ENCODE measurements at regions not wholly inside any gene's neighbourhood (a gene's known extent, or its start where the extent isn't known, plus 50 kb on each side); places are given as distances from the start of the nearest gene placed in this dataset.

DNA sequence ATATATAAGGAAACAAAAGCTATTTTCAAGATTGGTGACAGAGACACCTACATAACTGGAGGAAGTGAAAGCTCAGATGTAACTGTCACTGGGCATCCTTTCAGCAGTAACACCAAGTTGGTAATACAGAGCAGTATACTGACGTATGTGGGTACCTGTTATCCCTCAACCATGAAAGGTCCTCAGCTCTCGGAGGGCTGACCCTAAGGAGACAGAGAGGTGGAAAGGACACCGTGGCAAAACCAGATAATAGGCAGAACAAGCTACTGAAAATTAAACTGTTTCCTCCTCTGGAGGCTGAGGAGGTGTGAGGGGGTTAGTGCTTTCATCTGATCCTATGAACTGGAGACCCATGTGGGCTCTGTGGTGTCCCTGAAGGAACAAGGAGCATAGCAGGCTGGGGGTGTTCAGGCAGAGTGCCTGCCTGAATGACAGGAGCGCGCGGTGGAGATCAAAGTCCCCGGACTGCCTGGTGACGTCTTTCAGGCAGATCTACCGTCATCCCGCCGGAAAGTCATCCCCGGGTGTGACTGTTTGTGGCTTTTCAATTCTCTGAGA is 130.2 kb upstream of the FSTL4 start:
- no peak overlapping the region for H3K4me3 ChIP-seq
- intact Hi-C loops (cut with DNase I; ENCODE audit: low total_unique reads), result no loop called here
- no peaks in the 10 kb centered on the region for H3K27me3 ChIP-seq
- no peak for DNase-seq
- TF ChIP-seq, protein P1, sequence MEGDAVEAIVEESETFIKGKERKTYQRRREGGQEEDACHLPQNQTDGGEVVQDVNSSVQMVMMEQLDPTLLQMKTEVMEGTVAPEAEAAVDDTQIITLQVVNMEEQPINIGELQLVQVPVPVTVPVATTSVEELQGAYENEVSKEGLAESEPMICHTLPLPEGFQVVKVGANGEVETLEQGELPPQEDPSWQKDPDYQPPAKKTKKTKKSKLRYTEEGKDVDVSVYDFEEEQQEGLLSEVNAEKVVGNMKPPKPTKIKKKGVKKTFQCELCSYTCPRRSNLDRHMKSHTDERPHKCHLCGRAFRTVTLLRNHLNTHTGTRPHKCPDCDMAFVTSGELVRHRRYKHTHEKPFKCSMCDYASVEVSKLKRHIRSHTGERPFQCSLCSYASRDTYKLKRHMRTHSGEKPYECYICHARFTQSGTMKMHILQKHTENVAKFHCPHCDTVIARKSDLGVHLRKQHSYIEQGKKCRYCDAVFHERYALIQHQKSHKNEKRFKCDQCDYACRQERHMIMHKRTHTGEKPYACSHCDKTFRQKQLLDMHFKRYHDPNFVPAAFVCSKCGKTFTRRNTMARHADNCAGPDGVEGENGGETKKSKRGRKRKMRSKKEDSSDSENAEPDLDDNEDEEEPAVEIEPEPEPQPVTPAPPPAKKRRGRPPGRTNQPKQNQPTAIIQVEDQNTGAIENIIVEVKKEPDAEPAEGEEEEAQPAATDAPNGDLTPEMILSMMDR (IDR thresholded peaks at IDR 0.05), result no peak
- TF ChIP-seq POLR2A (IDR thresholded peaks at IDR 0.05), result no peak
- no peak overlapping the region for H3K27ac ChIP-seq
- H3K9me3 ChIP-seq, result no peaks in the 10 kb centered on the region
- no peaks in the 10 kb centered on the region for H3K36me3 ChIP-seq
- H3K4me1 ChIP-seq, result no peaks in the 10 kb centered on the region

GRCh38 chr5:133741818-133742355 is 129.5 kb upstream of the FSTL4 start:
- Histone ChIP-seq H3K4me1 (no peaks in the 10 kb centered on the region), H3K9me3 (no peaks in the 10 kb centered on the region), H3K27ac (no peak overlapping the region), H3K4me3 (no peak overlapping the region), H3K27me3 (no peaks in the 10 kb centered on the region), H3K36me3 (no peaks in the 10 kb centered on the region)
- no peak for TF ChIP-seq POLR2A (IDR thresholded peaks at IDR 0.05)
- TF ChIP-seq, protein P1 (IDR thresholded peaks at IDR 0.05), result no peak
- no peak for DNase-seq
- intact Hi-C loops (cut with DNase I; ENCODE audit: low total_unique reads), result no loop called here

GRCh38 chr5:133741396-133741795 is 129.1 kb upstream of the FSTL4 start:
- no peaks in the 10 kb centered on the region for H3K27me3 ChIP-seq
- intact Hi-C loops (cut with DNase I; ENCODE audit: low total_unique reads), result no loop called here
- no peak overlapping the region for H3K4me3 ChIP-seq
- H3K36me3 ChIP-seq, result no peaks in the 10 kb centered on the region
- H3K27ac ChIP-seq, result no peak overlapping the region
- DNase-seq, result no peak
- H3K9me3 ChIP-seq, result no peaks in the 10 kb centered on the region
- TF ChIP-seq, protein P1 (IDR thresholded peaks at IDR 0.05), result no peak
- TF ChIP-seq POLR2A (IDR thresholded peaks at IDR 0.05), result no peak
- no peaks in the 10 kb centered on the region for H3K4me1 ChIP-seq

DNA sequence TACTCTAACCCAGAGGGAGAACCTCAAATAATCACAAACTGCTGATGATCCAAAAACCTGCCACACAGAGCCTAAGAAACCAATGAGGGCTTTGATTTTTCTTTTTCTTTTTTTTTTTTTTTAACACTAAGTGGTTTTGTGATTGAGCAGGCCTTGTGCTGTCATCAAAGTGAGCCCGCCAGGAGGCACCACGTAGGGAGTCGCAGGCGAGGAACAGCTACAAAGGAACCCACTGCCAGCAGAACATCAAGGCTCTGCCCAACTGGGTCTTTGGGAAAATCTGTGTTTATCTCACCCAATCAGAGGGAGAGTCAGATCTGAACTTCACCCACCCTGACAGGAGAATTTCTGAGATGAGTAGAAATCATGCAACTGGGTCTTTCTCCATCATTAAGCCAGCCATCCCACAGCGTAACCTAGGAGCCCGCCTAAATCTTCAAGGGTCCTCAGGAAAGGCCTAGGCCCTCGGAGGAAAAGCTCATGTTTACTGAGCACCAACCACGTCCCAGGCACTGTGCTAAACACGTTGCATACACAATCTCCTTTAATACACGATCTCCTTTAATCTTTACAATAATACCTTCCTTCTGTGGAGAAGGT is 126.9 kb upstream of the FSTL4 start:
- Histone ChIP-seq H3K36me3 (no peaks in the 10 kb centered on the region), H3K4me3 (no peak overlapping the region), H3K4me1 (no peaks in the 10 kb centered on the region), H3K27ac (no peak overlapping the region), H3K27me3 (no peaks in the 10 kb centered on the region), H3K9me3 (no peaks in the 10 kb centered on the region)
- no peak for DNase-seq
- TF ChIP-seq, protein P1 (IDR thresholded peaks at IDR 0.05), result no peak
- no peak for TF ChIP-seq POLR2A (IDR thresholded peaks at IDR 0.05)
- intact Hi-C loops (cut with DNase I; ENCODE audit: low total_unique reads), result no loop called here

DNA sequence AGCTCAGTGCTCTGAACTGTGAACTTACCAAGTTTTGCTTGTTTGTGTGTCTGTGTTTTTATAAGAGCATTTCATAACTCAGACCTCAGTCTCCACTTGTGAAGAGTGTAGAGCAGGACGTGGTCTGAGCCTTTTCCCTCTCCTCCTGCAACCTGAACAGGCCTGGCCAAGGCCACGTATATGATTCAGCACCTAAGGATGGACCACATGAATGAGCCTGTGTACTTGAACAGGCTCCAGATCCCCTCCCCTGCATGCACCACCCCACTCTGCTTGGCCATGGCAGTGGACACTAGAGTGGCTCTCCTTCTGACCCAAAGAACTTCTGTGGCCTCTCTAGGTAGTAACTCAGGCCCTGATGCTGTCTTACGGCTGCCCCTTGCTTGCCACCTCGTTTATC is 125.9 kb upstream of the FSTL4 start:
- H3K27me3 ChIP-seq, result no peaks in the 10 kb centered on the region
- H3K27ac ChIP-seq, result no peak overlapping the region
- no peaks in the 10 kb centered on the region for H3K4me1 ChIP-seq
- H3K9me3 ChIP-seq, result no peaks in the 10 kb centered on the region
- TF ChIP-seq, protein P1 (IDR thresholded peaks at IDR 0.05), result no peak
- no peak for TF ChIP-seq POLR2A (IDR thresholded peaks at IDR 0.05)
- no peaks in the 10 kb centered on the region for H3K36me3 ChIP-seq
- H3K4me3 ChIP-seq, result no peak overlapping the region
- intact Hi-C loops (cut with DNase I; ENCODE audit: low total_unique reads), result no loop called here
- DNase-seq, result no peak

Data from uterus (tissue), 3 donors.